Astrocyte (in vitro differentiated cells and primary cell): ENCODE measurements at regions not wholly inside any gene's neighbourhood (a gene's known extent, or its start where the extent isn't known, plus 50 kb on each side); places are given as distances from the start of the nearest gene placed in this dataset.

Experiments used
- EZH2 ChIP-seq: IDR thresholded peaks from 2 replicates; pipeline ENCODE4 v1.6.1; 2012; ENCODE audit warnings: mild to moderate bottlenecking, low read length, inconsistent platforms; ENCODE audit not compliant: insufficient read depth
- TF ChIP-seq, protein P1 (sequence below): IDR thresholded peaks from 2 replicates; pipeline ENCODE4 v1.5.1; 2011; ENCODE audit warnings: low read depth, mild to moderate bottlenecking, inconsistent platforms, low read length, moderate library complexity; ENCODE audit not compliant: insufficient read depth

DNA sequence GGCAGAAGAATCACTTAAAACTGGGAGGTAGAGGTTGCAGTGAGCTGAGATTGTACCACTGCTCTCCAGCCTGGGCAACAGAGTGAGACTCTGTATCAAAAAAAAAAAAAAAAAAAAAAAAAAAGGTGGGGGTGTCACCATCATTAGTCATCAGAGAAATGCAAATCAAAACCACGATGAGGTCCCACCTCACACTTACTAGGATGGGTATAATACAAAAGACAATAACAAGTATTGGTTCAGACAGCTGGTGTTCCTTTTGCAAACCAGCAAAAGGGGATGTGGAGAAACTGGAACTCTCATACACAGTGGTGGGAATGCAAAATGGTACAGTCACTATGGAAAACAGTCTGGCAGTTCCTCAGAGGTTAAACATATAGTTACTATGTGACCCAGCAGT, 78.7 kb upstream of the TSC22D2 start:
- TF ChIP-seq, protein P1, sequence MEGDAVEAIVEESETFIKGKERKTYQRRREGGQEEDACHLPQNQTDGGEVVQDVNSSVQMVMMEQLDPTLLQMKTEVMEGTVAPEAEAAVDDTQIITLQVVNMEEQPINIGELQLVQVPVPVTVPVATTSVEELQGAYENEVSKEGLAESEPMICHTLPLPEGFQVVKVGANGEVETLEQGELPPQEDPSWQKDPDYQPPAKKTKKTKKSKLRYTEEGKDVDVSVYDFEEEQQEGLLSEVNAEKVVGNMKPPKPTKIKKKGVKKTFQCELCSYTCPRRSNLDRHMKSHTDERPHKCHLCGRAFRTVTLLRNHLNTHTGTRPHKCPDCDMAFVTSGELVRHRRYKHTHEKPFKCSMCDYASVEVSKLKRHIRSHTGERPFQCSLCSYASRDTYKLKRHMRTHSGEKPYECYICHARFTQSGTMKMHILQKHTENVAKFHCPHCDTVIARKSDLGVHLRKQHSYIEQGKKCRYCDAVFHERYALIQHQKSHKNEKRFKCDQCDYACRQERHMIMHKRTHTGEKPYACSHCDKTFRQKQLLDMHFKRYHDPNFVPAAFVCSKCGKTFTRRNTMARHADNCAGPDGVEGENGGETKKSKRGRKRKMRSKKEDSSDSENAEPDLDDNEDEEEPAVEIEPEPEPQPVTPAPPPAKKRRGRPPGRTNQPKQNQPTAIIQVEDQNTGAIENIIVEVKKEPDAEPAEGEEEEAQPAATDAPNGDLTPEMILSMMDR, result no peak
- no peak for TF ChIP-seq EZH2
